ENCODE measurements at regions not wholly inside any gene's neighbourhood (a gene's known extent, or its start where the extent isn't known, plus 50 kb on each side); places are given as distances from the start of the nearest gene placed in this dataset.

GRCh38 chr7:113825832-113826231, 93.0 kb downstream of the PPP1R3A start:
- no peak overlapping the region for H3K4me2 ChIP-seq
- H3K9ac ChIP-seq = no peak overlapping the region
- TF ChIP-seq Cebpa-rat (IDR thresholded peaks at IDR 0.05) = no peak
- H3K27me3 ChIP-seq = no peaks in the 10 kb centered on the region
- no peaks in the 10 kb centered on the region for H3K36me3 ChIP-seq
- no peak overlapping the region for H3K4me3 ChIP-seq
- H3K27ac ChIP-seq = no peak overlapping the region
- H3K9me3 ChIP-seq = no peaks in the 10 kb centered on the region
- no peaks in the 10 kb centered on the region for H3K4me1 ChIP-seq
- H4K20me1 ChIP-seq = no peaks in the 10 kb centered on the region

GRCh38 chr7:113824117-113824823, 94.5 kb downstream of the PPP1R3A start:
- no peak overlapping the region for H3K4me3 ChIP-seq
- TF ChIP-seq Cebpa-rat (IDR thresholded peaks at IDR 0.05) = no peak
- H3K36me3 ChIP-seq = no peaks in the 10 kb centered on the region
- H3K27me3 ChIP-seq = no peaks in the 10 kb centered on the region
- no peak overlapping the region for H3K27ac ChIP-seq
- no peak overlapping the region for H3K9ac ChIP-seq
- H4K20me1 ChIP-seq = no peaks in the 10 kb centered on the region
- H3K4me1 ChIP-seq = no peaks in the 10 kb centered on the region
- no peaks in the 10 kb centered on the region for H3K9me3 ChIP-seq
- no peak overlapping the region for H3K4me2 ChIP-seq

GRCh38 chr7:113819474-113819873, 99.3 kb downstream of the PPP1R3A start:
- Histone ChIP-seq H3K36me3 (no peaks in the 10 kb centered on the region), H3K4me3 (no peak overlapping the region), H3K27ac (no peak overlapping the region), H3K4me1 (no peaks in the 10 kb centered on the region), H3K4me2 (no peak overlapping the region), H4K20me1 (no peaks in the 10 kb centered on the region), H3K9me3 (no peaks in the 10 kb centered on the region), H3K9ac (no peak overlapping the region), H3K27me3 (no peaks in the 10 kb centered on the region)
- no peak for TF ChIP-seq Cebpa-rat (IDR thresholded peaks at IDR 0.05)

- H3K27ac ChIP-seq = no peak overlapping the region
- H3K27me3 ChIP-seq = no peaks in the 10 kb centered on the region
- no peaks in the 10 kb centered on the region for H3K4me1 ChIP-seq
- no peak overlapping the region for H3K4me2 ChIP-seq
- H3K4me3 ChIP-seq = no peak overlapping the region
- H3K9me3 ChIP-seq = no peaks in the 10 kb centered on the region
- no peak overlapping the region for H3K9ac ChIP-seq
- H4K20me1 ChIP-seq = no peaks in the 10 kb centered on the region
- no peak for TF ChIP-seq Cebpa-rat (IDR thresholded peaks at IDR 0.05)
- no peaks in the 10 kb centered on the region for H3K36me3 ChIP-seq
Measured at GRCh38 chr7:113816639-113817038, 102.2 kb downstream of the PPP1R3A start.

GRCh38 chr7:113813471-113813870, 105.3 kb downstream of the PPP1R3A start:
- H3K4me1 ChIP-seq = no peaks in the 10 kb centered on the region
- H3K9me3 ChIP-seq = no peaks in the 10 kb centered on the region
- no peak overlapping the region for H3K9ac ChIP-seq
- no peaks in the 10 kb centered on the region for H3K27me3 ChIP-seq
- TF ChIP-seq Cebpa-rat (IDR thresholded peaks at IDR 0.05) = no peak
- no peak overlapping the region for H3K27ac ChIP-seq
- no peak overlapping the region for H3K4me2 ChIP-seq
- no peaks in the 10 kb centered on the region for H3K36me3 ChIP-seq
- no peak overlapping the region for H3K4me3 ChIP-seq
- no peaks in the 10 kb centered on the region for H4K20me1 ChIP-seq

- TF ChIP-seq Cebpa-rat (IDR thresholded peaks at IDR 0.05) = no peak
- Histone ChIP-seq H3K9me3 (no peaks in the 10 kb centered on the region), H3K9ac (no peak overlapping the region), H3K4me2 (no peak overlapping the region), H3K27me3 (no peaks in the 10 kb centered on the region), H3K4me3 (no peak overlapping the region), H4K20me1 (no peaks in the 10 kb centered on the region), H3K4me1 (no peaks in the 10 kb centered on the region), H3K27ac (no peak overlapping the region), H3K36me3 (no peaks in the 10 kb centered on the region)
Measured at GRCh38 chr7:113812591-113813255, 106.1 kb downstream of the PPP1R3A start.

GRCh38 chr7:113810080-113810744, 108.6 kb downstream of the PPP1R3A start:
- H3K9me3 ChIP-seq = no peaks in the 10 kb centered on the region
- H3K4me2 ChIP-seq = no peak overlapping the region
- no peaks in the 10 kb centered on the region for H3K27me3 ChIP-seq
- no peak for TF ChIP-seq Cebpa-rat (IDR thresholded peaks at IDR 0.05)
- H4K20me1 ChIP-seq = no peaks in the 10 kb centered on the region
- H3K27ac ChIP-seq = no peak overlapping the region
- no peak overlapping the region for H3K4me3 ChIP-seq
- no peak overlapping the region for H3K9ac ChIP-seq
- H3K36me3 ChIP-seq = no peaks in the 10 kb centered on the region
- no peaks in the 10 kb centered on the region for H3K4me1 ChIP-seq

- Histone ChIP-seq H3K9ac (no peak overlapping the region), H3K27ac (no peak overlapping the region), H3K9me3 (no peaks in the 10 kb centered on the region), H3K27me3 (no peaks in the 10 kb centered on the region), H3K36me3 (no peaks in the 10 kb centered on the region), H3K4me2 (no peak overlapping the region), H4K20me1 (no peaks in the 10 kb centered on the region), H3K4me3 (no peak overlapping the region), H3K4me1 (no peaks in the 10 kb centered on the region)
- no peak for TF ChIP-seq Cebpa-rat (IDR thresholded peaks at IDR 0.05)
Measured at GRCh38 chr7:113809581-113809980, 109.2 kb downstream of the PPP1R3A start.

GRCh38 chr7:113806633-113807327, 112.0 kb downstream of the PPP1R3A start:
- no peak overlapping the region for H3K27ac ChIP-seq
- H3K36me3 ChIP-seq = no peaks in the 10 kb centered on the region
- no peaks in the 10 kb centered on the region for H3K27me3 ChIP-seq
- H3K9me3 ChIP-seq = no peaks in the 10 kb centered on the region
- no peak overlapping the region for H3K9ac ChIP-seq
- H4K20me1 ChIP-seq = no peaks in the 10 kb centered on the region
- no peak overlapping the region for H3K4me3 ChIP-seq
- H3K4me1 ChIP-seq = no peaks in the 10 kb centered on the region
- no peak for TF ChIP-seq Cebpa-rat (IDR thresholded peaks at IDR 0.05)
- H3K4me2 ChIP-seq = no peak overlapping the region

- TF ChIP-seq Cebpa-rat (IDR thresholded peaks at IDR 0.05) = no peak
- Histone ChIP-seq H3K9ac (no peak overlapping the region), H4K20me1 (no peaks in the 10 kb centered on the region), H3K4me1 (no peaks in the 10 kb centered on the region), H3K9me3 (no peaks in the 10 kb centered on the region), H3K27me3 (no peaks in the 10 kb centered on the region), H3K4me2 (no peak overlapping the region), H3K36me3 (no peaks in the 10 kb centered on the region), H3K4me3 (no peak overlapping the region), H3K27ac (no peak overlapping the region)
Measured at GRCh38 chr7:113805976-113806375, 112.8 kb downstream of the PPP1R3A start.
